DMS53 treated with DMSO at 0.1 percent for 48 hours (cell line): ENCODE measurements at regions not wholly inside any gene's neighbourhood (a gene's known extent, or its start where the extent isn't known, plus 50 kb on each side); places are given as distances from the start of the nearest gene placed in this dataset.

Source experiments
- DNase-seq: peaks from one replicate; lab custom pipeline; 2025; ENCODE audit not compliant: unreplicated experiment; lab: John Stamatoyannopoulos, UW

DNA sequence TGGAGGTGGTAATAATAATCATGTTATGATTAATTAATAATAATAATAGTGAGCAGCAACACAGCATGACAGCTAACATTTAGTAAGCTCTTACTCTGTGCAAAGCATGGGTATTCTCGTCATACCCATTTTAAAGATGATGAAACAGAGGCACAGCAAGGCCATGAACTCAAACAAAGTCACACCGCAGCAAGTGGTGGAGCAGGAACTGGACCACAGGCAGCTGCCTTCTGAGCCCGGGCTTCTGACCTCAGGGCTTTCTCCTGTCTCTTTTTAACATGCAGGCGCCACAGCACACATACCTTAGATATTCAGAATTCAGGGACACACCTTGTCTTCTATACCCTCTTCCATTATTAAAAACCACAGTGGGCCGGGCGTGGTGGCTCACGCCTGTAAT lies 50.7 kb upstream of the SPATA12 start:
- no peak for DNase-seq

DNA sequence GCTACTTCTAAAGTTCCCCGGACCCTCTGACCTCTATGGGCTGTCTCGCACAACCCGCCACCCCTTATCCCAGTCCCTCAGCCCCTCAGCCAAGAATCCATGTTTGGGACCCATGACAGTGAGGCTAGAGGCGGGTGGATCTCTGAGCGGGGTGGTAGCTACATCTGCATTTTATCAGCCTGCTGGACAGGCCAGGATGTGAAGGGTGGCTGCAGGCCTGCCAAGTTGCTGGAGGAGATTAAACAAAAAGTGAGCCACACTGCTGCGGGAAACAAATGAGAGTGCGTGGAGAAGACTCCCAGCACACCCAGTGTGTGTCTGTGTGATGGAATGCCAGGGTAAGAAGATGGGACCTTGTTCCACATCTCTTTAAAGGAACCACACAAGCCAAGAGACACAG lies 51.1 kb upstream of the SPATA12 start:
- DNase-seq, result no peak

DNA sequence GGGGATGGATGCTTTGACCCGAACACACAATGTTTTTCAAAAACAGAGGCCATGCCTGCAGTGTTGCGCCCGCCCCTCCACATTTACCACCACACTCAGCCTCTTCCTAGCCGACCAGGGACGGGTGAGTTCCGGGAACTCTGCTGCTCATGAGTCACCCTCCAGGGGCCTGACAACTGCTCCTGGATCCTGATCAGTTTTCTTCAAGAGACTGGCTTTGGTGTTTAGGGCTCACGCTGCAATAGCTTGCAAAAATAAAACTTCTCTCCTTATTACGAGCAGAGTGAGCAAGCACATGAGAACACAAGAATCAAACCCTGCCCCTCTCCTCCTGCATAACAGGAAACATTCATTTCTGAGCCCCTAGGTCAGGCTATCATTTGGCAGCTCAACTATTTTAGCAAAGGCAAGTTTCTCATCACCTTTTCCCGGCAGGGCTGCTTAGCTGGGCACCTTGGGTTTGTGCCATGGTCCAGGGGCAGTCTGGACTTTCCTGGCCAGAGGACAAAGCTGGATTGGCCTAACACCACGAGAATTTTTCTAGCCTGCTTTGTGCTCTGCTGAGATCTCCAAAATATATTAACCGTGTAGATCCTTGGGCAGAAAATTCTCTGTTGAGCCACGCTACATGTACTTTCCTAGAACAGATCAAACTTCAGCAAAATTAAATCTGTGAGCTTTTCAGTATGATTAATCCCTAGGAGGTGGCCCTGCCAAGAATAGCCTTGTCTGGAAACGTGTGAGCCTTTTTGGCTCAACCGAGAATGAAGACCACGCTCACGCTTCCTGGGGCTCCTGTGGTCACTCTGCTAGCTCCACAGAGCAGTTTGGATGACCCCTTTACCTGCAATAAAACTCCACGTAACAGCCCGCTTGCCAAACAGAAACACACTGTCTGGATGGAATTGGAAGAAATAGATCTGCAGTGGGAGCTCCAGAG lies 52.7 kb upstream of the SPATA12 start:
- no peak for DNase-seq

DNA sequence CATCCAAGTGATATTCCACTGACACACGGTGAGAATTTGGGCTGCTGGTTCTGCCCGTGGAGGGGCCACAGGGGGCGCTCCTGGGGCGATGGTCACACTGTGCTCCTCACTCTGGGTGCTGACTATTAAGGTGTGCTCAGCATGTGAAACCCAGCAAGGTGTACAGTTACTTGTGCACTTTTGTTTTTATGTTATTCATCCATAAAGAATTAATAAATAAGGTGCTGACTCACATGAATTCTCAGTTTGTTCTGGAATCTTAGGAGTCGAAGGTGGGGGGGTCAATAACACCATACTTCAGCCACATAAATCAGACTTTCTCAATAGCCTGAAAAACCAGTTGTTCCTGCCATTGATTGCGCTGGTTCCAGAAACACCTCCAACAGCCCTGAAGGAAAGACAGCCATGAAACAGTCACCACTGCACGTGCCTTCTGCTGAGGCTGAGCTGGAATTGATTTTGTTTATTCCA lies 53.5 kb upstream of the SPATA12 start:
- no peak for DNase-seq

DNA sequence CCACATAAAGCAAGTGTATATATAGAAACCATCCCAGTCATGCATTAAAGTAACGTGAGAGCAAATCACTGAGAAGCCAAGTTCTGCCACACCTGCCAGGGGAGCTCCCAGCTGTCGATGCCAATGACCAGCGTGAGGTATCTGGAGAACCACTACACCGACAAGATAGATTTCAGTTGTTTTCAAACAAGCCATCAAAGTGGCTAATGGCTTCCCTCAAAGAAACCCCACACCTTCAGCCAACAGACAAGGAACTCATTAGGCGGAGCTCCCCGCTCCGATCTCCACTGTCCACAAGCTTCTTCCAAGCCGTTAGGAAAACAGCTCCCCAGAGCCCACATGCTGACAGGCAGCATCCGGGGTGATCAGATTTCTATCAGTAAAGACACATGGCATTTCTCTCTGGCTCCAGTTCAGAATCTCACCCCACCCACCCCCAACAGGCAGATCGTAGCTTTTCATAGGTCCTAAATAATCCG lies 54.2 kb upstream of the SPATA12 start:
- no peak for DNase-seq

DNA sequence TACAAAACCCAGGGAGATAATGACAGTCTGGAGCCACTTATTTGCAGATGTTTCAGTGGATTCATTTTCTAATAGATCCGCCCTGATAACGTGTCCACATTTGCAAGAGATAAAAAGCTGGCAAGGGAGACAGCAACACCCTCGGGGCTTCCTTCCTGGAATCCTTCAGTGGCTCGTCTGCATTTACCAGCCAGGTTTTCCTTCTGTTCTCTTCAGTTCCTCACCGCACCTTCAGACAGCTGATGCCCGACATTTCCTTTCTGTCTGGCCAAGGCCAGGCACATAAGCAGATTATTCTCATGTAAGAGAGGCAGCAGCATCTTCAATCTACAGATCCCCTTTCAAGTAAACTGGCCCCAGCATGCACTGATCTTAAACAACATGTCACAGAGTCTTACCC lies 56.2 kb upstream of the SPATA12 start:
- DNase-seq, result no peak

DNA sequence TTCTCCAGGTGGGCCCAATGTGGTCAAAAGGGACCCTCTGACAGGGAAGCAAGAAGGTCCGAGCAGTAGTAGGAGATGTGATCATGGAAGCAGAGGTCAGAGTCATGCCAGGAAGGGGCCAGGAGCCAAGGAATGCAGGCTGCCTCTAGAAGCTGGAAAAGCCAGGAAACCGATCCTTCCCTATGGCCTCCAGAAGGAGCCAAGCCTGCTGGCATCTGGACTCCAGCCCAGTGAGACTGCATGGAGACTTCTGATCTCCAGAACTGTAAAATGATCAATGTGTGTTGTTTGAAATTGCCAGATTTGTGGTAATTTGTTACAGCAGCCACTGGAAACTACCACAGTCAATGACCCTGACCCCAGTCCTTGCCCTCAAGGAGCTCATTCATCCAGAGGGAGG lies 56.8 kb upstream of the SPATA12 start:
- DNase-seq, result no peak

DNA sequence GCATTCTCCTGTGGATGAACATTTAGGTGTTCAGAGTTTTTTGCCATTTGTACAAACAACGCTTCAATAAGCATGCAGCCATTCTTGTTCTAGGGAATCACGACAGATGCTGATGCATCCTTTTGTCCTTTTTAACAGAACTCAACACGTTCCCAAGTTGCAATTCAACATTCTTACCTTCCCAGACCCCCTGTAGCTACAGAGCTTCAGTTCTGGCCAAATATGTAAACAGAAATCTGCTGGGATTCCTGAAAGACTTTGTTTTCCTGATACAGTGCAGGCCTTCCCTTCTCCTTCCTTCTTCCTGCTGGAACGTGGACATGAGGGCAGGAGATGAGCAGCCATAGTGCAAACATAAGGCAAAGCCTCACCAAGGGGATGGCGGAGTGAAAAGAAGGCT lies 59.1 kb upstream of the SPATA12 start:
- no peak for DNase-seq

DNA sequence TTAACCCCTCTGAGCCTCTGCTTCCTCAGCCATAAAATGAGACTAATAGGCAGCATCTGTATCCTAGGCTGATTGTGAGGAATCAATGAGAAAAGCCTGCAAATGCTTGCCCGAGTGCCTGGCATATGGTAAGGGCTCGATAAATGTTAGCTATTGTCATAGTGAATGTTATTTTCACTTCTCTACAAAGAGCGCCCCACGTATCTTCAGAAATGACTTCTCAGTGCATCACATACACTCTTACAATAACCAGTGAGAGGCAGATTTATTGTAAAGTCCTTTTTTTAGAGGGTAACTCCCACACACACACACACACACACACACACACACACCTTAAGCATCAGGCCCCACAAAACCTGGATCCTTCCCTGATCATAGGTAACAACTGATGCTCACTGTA lies 60.5 kb upstream of the SPATA12 start:
- no peak for DNase-seq

DNA sequence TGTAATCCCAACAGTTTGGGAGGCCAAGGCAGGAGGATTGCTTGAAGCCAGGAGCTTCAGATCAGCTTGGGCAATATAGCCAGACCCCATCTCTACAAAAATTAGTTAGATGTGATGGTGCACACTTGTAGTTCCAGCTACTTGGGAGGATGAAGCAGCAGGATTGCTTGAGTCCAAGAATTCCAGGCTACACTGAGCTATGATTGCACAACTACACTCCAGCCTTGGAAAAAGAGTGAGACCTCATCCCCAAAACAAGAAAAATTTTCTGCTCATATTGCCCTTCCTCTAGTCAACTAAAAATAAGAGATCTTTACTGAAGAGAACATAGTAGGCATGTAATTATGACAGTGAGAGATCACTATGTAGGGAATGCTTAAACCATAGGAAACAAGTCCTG lies 60.9 kb upstream of the SPATA12 start:
- DNase-seq, result no peak

DNA sequence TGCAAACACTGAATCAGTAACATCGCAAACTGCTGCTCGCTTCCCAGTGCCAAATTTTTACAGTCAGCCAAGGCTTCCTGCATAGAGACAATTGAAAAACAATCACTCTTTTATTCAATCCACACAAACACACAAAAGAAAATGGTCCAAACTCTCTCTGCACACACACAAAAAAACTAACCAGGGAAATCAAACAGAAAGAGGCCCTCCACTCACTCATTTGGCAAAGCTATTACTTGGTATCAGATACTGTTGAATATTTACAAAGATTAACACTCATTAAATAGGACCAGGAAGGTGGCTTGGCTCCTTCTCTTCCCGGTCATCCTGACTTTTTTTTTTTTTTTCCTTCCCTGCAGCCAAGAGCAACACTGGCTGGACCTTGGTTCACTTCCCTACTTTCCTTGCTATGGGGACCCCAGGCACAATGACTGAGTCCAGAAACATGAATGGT lies 62.4 kb upstream of the SPATA12 start:
- no peak for DNase-seq

DNA sequence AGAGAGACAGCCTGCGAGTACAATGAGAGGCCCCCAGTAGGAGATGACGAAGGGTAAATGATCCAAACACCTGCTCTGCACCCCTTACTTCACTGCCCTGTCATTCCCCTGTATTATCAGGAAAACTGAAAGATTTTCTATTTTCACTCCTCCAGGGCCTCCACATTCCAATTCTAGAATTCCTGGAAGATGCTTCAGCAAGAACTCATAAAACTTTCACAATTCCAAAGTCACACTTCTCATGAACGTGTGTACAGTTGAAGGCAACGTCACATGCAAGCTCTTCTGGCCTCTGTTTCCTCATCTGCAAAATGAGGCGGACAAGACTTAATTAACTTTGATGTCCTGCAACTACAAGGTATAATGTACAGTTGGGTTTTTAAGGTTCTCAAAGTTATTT lies 62.8 kb upstream of the SPATA12 start:
- no peak for DNase-seq

DNA sequence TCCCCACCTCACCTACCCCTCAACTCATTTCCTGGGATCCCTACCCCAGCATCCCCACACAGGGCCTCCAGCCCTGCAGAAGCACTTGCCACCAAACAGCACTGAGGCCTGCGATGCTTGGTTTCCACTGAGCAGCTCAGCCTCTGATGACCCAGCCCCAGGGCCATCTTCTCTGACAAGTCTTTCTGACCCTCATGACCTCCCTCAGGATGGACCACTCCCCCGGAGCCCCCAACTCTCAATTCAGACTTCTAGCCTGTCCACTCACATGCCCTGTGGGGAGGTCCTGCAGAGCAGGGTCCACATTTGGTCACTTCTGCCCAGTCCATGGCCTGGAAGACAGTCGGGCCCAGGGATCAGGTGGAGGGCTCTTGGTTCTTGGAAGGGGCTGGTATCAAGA lies 63.4 kb upstream of the SPATA12 start:
- DNase-seq, result no peak

DNA sequence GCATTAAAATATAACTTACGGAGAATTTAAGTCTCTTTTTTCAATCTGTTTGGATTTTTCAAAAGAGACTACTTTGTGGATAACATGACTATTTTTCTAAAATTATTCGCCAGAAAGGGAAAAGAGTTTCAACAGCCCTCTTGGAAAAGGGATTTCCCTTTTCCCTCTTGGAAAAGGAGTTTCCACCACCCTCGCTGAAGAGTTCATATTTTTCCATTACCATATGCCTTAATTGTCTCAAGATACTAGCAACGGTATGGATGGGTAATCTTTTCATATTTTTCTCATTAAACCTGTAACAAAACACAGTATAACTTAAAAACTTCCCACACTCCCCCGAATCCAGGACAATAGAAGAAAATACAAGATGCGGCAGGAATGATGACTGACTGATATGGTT lies 66.1 kb upstream of the SPATA12 start:
- DNase-seq, result no peak

DNA sequence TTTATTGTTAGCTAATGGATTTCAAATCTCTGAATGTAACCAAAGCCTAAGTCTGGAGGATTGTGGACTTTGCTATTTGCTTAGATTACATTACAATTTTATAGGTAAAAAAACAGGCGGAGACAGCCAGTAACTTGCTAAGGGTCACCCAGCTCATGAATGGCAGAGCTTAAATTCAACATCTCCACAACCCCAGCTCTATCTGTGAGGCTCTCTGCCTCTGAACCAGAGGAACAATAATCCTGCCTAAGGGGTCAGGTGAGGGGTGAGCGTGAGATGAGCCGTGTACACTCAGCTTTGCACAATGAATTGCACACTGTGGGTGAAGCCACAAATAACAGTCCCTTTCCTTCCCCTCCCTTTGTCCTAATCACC lies 69.8 kb upstream of the SPATA12 start:
- no peak for DNase-seq

DNA sequence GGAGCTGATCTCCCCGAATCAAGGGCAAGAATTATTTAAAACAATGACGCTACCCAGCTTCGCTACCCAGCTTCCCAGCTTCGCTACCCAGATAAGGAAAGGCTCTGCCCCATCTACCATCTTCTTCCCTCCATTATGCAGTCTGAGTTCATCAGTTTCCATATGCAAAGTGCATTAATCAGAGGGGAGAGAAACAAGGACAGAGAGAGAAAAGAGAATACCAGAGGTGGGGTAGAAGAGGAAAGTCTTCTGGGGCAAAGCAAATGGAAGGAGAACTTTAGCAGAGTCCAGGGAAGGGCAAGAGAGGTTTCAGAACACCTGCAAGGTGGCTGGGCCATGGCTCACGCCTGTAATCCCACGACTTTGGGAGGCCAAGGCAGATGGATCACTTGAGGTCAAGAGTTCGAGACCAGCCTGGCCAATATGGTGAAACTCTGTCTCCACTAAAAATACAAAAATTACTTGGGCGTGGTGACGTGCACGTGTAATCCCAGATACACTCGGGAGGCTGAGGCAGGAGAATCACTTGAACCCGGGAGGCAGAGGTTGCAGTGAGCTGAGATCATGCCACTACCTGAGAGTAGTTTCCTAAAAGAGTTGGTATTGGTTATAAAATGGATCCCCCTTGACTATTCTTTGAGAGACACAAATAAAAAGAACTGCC lies 70.4 kb upstream of the SPATA12 start:
- DNase-seq, result no peak

DNA sequence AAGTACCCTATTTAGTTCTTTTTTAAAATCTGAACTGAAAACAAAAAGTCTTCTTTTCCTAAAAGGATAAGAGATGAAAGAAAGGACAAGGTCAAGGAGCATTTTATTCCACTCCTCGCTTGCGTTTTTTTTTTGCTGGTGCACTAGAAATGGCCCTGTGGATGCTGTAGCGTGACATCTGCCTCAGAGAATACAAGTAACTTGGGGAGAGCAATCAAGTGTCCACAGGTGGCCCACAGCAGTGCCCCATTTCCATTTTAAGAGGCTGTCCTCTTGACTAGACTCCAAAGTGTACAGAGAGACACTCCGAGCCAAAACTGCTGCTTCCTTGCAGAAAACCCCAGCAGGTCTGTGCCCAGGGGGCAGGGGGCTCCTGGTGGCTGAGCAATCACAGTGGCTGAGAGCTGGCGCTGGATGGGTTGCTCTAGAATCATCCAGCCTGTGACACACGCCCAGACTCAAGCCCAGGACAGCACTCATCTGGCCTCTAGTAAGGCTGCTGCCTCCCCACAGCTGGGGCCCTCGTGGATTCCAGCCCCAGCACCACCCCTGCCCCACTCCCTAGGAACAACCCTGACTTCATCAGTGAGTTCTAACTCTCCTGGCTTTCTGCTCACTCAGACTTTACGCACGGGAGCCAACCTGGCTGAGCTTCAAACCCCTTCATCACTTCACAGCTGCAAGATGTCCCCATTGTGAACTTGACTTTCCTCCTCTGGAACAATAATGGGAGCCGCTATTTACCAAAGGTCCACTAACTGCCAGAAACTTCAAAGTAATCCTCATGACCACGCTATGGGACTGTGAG lies 71.1 kb upstream of the SPATA12 start:
- no peak for DNase-seq

DNA sequence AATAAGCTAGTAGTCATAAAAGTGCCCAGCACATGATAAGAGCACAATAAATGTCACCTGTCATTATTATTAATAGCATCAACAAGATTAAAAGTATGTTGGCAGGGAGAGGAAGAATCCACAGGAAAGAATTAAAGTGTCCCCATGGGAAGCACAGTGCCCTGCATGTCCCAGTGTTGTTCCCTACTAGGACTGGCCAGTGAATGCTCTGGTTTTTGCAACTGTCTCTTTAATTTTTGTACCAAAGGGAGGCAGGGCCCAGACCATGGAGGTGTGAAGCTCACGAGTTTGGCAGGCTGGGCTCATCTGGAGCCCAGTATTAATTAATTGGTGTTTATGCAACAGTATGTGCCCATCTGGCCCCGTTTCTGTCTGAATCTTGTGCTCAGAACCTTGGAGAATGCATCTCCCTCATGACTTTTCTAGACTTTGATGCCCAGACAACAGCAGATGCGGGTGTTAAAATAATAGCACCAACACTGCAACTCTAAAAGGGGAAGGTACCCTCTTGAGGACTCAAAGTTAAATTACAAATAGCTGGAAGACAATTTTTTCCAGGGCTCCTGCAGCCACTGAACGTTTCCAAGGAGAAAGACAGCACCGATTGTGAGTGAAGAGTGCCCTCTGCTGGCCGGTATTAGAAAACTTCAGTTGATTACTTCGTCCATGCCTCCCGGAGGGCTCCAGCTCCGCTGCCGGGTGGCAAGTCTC lies 71.9 kb upstream of the SPATA12 start:
- DNase-seq, result no peak

DNA sequence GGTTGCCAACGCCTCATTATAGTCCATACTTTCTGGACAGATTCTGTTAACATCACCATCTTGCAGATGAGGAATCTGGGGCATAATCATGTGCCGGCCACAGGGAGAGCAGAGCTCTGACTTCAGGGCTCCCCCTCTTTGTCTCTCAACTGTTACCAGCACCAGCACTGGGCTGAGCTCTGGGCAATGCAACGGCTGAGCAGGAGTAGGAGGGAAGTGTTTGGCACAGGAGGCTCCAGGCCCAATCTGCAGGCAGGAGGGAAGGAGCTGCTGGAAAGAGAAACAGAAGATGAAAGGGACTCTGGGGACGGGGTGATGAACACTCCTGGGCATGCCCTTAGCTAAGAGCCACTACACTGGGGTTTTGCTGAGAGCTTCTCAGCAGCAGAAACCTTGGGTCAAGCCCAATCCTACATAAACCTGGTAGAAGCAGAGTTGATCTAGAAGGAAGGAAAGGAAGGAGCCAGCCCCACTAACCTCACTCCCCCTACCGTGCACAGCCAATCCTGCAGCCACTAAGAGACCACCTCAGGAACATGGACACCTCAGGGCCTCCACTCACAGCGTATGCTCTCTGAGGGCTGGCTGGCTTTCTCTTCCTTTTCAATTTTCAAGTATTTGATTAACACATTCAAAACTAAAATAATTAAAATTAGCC lies 73.1 kb upstream of the SPATA12 start:
- DNase-seq, result no peak

DNA sequence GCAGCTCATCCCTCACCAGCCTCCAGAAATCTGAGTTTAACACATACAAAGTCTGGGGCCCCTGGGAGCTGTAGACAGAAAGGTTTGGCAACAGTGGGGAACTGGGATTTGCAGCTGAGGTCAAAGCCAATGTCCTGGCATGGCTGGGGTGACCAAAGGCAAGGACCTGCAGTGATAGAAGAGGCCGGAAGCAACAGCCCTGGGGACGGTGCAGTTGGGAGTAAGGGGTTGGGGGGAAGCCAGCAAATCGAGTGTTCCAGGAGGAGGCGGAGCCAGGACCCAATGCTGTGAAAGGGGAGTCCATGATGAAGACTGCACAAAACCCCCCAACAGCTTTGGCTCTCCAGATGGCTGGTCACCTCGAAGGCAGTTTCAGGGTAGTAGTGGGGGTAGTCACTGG lies 74.1 kb upstream of the SPATA12 start:
- no peak for DNase-seq
